ENCODE measurements at regions not wholly inside any gene's neighbourhood (a gene's known extent, or its start where the extent isn't known, plus 50 kb on each side); places are given as distances from the start of the nearest gene placed in this dataset.

DNA sequence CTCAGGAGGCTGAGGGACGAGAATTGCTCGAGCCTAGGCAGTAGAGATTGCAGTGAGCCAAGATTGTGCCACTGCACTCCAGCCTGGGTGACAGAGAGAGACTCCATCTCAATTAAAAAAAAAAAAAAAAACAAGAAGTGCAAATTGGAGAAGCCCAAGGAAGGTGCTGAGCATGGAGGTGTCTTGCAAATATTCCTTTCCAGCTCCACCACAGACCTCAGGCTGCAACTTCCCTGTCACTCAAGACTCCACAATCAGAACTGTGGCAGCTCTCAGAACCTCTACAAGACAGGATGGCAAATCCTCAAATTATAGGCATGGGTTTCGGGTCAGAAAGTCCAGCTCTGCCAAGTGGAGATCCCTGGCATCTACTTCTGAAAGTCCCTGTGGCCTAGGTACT lies 104.4 kb upstream of the TIAM1 start:
- TF ChIP-seq, protein P1, sequence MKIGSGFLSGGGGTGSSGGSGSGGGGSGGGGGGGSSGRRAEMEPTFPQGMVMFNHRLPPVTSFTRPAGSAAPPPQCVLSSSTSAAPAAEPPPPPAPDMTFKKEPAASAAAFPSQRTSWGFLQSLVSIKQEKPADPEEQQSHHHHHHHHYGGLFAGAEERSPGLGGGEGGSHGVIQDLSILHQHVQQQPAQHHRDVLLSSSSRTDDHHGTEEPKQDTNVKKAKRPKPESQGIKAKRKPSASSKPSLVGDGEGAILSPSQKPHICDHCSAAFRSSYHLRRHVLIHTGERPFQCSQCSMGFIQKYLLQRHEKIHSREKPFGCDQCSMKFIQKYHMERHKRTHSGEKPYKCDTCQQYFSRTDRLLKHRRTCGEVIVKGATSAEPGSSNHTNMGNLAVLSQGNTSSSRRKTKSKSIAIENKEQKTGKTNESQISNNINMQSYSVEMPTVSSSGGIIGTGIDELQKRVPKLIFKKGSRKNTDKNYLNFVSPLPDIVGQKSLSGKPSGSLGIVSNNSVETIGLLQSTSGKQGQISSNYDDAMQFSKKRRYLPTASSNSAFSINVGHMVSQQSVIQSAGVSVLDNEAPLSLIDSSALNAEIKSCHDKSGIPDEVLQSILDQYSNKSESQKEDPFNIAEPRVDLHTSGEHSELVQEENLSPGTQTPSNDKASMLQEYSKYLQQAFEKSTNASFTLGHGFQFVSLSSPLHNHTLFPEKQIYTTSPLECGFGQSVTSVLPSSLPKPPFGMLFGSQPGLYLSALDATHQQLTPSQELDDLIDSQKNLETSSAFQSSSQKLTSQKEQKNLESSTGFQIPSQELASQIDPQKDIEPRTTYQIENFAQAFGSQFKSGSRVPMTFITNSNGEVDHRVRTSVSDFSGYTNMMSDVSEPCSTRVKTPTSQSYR (CRISPR knock-in tag; IDR thresholded peaks at IDR 0.05), result no peak
- TF ChIP-seq, protein P2, sequence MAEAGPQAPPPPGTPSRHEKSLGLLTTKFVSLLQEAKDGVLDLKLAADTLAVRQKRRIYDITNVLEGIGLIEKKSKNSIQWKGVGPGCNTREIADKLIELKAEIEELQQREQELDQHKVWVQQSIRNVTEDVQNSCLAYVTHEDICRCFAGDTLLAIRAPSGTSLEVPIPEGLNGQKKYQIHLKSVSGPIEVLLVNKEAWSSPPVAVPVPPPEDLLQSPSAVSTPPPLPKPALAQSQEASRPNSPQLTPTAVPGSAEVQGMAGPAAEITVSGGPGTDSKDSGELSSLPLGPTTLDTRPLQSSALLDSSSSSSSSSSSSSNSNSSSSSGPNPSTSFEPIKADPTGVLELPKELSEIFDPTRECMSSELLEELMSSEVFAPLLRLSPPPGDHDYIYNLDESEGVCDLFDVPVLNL (CRISPR knock-in tag; IDR thresholded peaks at IDR 0.05; ENCODE audit: borderline replicate concordance, low read depth), result no peak
- TF ChIP-seq CREM (CRISPR knock-in tag; IDR thresholded peaks at IDR 0.05), result no peak
- no peak for TF ChIP-seq ZNF219 (CRISPR knock-in tag; IDR thresholded peaks at IDR 0.05; ENCODE audit: borderline replicate concordance)
- TF ChIP-seq OVOL2 (CRISPR knock-in tag; IDR thresholded peaks at IDR 0.05; ENCODE audit: borderline replicate concordance), result no peak
- no peak for TF ChIP-seq GABPB1 (CRISPR knock-in tag; IDR thresholded peaks at IDR 0.05)
- TF ChIP-seq KAT7 (CRISPR knock-in tag; IDR thresholded peaks at IDR 0.05; ENCODE audit: borderline replicate concordance), result no peak
- no peak for TF ChIP-seq ESRRA (CRISPR knock-in tag; IDR thresholded peaks at IDR 0.05; ENCODE audit: borderline replicate concordance)
- TF ChIP-seq, protein P3, sequence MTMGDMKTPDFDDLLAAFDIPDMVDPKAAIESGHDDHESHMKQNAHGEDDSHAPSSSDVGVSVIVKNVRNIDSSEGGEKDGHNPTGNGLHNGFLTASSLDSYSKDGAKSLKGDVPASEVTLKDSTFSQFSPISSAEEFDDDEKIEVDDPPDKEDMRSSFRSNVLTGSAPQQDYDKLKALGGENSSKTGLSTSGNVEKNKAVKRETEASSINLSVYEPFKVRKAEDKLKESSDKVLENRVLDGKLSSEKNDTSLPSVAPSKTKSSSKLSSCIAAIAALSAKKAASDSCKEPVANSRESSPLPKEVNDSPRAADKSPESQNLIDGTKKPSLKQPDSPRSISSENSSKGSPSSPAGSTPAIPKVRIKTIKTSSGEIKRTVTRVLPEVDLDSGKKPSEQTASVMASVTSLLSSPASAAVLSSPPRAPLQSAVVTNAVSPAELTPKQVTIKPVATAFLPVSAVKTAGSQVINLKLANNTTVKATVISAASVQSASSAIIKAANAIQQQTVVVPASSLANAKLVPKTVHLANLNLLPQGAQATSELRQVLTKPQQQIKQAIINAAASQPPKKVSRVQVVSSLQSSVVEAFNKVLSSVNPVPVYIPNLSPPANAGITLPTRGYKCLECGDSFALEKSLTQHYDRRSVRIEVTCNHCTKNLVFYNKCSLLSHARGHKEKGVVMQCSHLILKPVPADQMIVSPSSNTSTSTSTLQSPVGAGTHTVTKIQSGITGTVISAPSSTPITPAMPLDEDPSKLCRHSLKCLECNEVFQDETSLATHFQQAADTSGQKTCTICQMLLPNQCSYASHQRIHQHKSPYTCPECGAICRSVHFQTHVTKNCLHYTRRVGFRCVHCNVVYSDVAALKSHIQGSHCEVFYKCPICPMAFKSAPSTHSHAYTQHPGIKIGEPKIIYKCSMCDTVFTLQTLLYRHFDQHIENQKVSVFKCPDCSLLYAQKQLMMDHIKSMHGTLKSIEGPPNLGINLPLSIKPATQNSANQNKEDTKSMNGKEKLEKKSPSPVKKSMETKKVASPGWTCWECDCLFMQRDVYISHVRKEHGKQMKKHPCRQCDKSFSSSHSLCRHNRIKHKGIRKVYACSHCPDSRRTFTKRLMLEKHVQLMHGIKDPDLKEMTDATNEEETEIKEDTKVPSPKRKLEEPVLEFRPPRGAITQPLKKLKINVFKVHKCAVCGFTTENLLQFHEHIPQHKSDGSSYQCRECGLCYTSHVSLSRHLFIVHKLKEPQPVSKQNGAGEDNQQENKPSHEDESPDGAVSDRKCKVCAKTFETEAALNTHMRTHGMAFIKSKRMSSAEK (CRISPR knock-in tag; IDR thresholded peaks at IDR 0.05; ENCODE audit: borderline replicate concordance), result no peak
- TF ChIP-seq JUN (CRISPR knock-in tag; IDR thresholded peaks at IDR 0.05), result no peak
- TF ChIP-seq NR1H2 (CRISPR knock-in tag; IDR thresholded peaks at IDR 0.05), result no peak
- TF ChIP-seq GRHL2 (CRISPR knock-in tag; IDR thresholded peaks at IDR 0.05; ENCODE audit: insufficient replicate concordance, severe bottlenecking), result no peak
- no peak for TF ChIP-seq ATF1 (CRISPR knock-in tag; IDR thresholded peaks at IDR 0.05)
- no peak for TF ChIP-seq PRRX2 (CRISPR knock-in tag; IDR thresholded peaks at IDR 0.05)
- TF ChIP-seq, protein P4, sequence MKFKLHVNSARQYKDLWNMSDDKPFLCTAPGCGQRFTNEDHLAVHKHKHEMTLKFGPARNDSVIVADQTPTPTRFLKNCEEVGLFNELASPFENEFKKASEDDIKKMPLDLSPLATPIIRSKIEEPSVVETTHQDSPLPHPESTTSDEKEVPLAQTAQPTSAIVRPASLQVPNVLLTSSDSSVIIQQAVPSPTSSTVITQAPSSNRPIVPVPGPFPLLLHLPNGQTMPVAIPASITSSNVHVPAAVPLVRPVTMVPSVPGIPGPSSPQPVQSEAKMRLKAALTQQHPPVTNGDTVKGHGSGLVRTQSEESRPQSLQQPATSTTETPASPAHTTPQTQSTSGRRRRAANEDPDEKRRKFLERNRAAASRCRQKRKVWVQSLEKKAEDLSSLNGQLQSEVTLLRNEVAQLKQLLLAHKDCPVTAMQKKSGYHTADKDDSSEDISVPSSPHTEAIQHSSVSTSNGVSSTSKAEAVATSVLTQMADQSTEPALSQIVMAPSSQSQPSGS (CRISPR knock-in tag; IDR thresholded peaks at IDR 0.05; ENCODE audit: borderline replicate concordance, low read depth), result no peak
- TF ChIP-seq, protein P5, sequence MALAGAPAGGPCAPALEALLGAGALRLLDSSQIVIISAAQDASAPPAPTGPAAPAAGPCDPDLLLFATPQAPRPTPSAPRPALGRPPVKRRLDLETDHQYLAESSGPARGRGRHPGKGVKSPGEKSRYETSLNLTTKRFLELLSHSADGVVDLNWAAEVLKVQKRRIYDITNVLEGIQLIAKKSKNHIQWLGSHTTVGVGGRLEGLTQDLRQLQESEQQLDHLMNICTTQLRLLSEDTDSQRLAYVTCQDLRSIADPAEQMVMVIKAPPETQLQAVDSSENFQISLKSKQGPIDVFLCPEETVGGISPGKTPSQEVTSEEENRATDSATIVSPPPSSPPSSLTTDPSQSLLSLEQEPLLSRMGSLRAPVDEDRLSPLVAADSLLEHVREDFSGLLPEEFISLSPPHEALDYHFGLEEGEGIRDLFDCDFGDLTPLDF (CRISPR knock-in tag; IDR thresholded peaks at IDR 0.05), result no peak
- TF ChIP-seq MXD4 (CRISPR knock-in tag; IDR thresholded peaks at IDR 0.05; ENCODE audit: borderline replicate concordance), result no peak
- TF ChIP-seq, protein P6, sequence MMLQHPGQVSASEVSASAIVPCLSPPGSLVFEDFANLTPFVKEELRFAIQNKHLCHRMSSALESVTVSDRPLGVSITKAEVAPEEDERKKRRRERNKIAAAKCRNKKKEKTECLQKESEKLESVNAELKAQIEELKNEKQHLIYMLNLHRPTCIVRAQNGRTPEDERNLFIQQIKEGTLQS (CRISPR knock-in tag; conservative IDR thresholded peaks at IDR 0.05), result no peak
- TF ChIP-seq, protein P7, sequence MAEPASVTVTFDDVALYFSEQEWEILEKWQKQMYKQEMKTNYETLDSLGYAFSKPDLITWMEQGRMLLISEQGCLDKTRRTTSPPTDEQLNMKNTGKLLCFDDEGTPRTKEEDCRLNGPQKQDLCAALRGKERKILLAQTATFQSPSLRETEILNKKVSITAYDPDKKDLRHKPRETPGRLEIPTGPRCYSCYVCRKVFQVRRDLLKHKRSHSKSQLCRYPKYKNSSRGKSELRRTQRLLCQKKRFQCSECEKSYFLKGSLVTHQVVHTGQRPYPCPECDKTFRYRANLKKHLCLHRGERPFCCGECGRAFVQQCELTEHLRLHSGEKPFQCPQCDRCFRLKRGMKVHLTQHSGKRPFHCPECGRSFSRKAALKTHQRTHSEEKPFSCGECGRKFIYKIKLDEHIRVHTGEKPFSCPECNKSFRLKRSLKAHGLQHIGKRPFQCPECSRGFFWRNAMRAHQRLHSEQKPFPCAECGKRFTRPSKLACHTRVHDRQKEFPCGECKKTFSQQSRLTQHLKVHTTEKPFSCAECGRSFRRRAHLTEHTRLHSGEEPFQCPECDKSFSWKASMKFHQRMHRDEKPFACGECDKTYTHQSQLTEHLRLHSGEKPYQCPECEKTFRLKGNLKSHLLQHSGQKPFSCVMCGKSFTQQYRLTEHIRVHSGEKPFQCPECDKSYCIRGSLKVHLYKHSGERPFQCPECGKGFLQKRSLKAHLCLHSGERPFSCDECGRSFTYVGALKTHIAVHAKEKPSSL (CRISPR knock-in tag; conservative IDR thresholded peaks at IDR 0.05), result no peak
- DNase-seq (ENCODE audit: low spot score) (no peak), ATAC-seq (no peak)
- Mint-ChIP-seq H3K27me3 (ENCODE audit: low read depth) (no peaks in the 10 kb centered on the region), H3K27ac (no peak overlapping the region), H3K9me3 (peaks cover 6% of the 10 kb centered on the region), H3K36me3 (peaks cover 5% of the 10 kb centered on the region; the same call in 1 of the 2 replicates), H3K4me1 (peaks cover 15% of the 10 kb centered on the region), H3K4me3 (no peak overlapping the region)
- ChIA-PET POLR2A (no interaction called here), CTCF (no interaction called here)

Measured in WTC11 (cell line).